Panc1 (cell line): ENCODE measurements at regions not wholly inside any gene's neighbourhood (a gene's known extent, or its start where the extent isn't known, plus 50 kb on each side); places are given as distances from the start of the nearest gene placed in this dataset.

Experiments
- CTCF ChIP-seq: fragments of 450-650 bp; IDR thresholded peaks from 2 replicates; pipeline ENCODE4 v1.5.1; 2017; ENCODE audit warnings: mild to moderate bottlenecking
- POLR2AphosphoS5 ChIP-seq: IDR thresholded peaks from 2 replicates; pipeline ENCODE4 v1.6.1; 2012; ENCODE audit warnings: mild to moderate bottlenecking, low read depth, low read length, moderate library complexity
- SIN3A ChIP-seq: IDR thresholded peaks from 2 replicates; pipeline ENCODE4 v1.6.1; 2012; ENCODE audit warnings: low read depth, mild to moderate bottlenecking, low read length, moderate library complexity, borderline replicate concordance; ENCODE audit not compliant: insufficient read depth

GRCh38 chr6:95117236-95117635, 460.1 kb upstream of the MANEA start:
- no peak for TF ChIP-seq CTCF
- TF ChIP-seq POLR2AphosphoS5: no peak
- TF ChIP-seq SIN3A: no peak
